HG03571 (cell line): ENCODE measurements at regions not wholly inside any gene's neighbourhood (a gene's known extent, or its start where the extent isn't known, plus 50 kb on each side); places are given as distances from the start of the nearest gene placed in this dataset.

Source experiments
- ATAC-seq: cut with Tn5 transposase; IDR thresholded peaks from one replicate; pipeline ENCODE4 v1.9.1; 2021; ENCODE audit not compliant: unreplicated experiment

DNA sequence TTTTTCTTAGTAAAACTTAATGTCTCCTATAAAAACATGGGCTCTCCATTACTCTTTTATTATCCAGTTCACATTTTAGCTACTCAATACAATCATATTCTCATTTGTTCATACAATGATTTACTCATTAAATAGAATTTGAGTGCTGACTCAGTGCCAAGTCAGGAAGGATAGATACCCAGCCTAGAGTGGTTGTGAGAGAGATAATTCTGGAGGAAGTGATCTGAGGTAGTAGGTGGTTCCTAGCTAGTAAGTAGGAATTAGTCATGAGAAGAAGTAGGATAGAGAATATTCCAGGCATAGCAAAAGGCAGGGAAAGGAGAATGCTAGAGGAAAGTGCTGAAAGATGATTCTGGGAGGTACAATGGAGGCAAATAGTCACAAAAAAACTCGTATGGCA lies 133.5 kb upstream of the MBL2 start:
- no peak for ATAC-seq

DNA sequence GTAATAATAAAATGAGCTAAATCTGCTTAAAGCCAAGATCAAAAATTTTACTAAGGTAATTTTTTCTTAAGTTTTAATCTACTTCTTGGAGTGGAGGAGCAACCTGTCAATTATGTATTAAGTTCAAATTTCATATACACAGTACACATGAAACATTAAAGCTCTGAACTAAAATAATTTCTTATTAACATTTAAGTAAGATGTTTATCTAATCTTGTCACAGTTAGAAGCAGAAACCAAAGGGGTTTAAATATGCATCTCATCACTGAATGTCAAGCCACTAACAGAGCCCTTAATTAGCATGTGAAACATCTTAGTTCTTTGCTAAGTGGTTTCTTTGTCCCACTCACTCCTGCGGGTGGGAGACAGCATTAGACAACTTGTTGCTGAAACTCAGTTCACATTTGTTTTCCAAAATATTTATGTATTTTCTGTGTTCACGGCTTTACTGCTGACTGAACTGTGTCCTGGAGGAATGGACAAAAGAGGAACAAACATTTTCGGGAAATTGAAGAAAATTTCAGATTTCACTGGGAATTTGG lies 130.9 kb upstream of the MBL2 start:
- ATAC-seq = no peak

DNA sequence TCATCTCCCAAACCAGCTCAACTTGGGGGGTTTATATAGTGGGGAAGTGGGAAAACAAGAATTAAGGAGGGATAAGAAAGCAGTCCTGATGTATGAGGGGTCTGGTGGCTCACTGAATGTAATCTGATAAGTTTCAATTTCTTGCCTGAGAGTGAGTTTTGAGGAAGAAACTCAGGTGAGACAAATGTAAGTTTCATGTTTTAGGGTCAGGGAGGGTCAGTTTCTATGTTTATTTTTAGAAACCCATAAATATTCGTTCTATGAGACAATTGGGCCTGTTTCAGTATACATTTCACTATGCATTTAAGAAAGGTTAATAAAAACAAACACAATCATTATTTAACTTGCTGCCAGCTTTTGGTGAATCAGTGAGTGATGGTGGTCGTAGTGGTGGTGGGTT lies 128.0 kb upstream of the MBL2 start:
- ATAC-seq = no peak

DNA sequence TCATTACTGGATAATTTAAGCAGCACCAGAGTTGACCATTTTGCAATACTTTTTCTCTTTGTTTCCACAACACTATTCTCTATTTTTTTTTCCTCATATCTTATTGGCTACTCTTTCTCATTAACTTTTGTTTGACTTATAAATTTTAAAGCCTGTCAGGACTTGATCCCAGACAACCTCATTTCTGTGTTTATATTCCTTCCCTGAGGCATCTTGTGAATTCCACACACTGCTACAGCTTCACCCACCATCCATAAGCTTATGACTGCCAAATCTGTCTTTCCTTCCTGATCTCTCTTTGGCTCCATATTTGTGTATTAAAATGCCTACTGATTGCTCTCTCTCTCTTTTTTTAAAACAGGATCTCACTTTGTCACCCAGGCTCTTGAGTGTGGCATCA lies 124.6 kb upstream of the MBL2 start:
- ATAC-seq = no peak

DNA sequence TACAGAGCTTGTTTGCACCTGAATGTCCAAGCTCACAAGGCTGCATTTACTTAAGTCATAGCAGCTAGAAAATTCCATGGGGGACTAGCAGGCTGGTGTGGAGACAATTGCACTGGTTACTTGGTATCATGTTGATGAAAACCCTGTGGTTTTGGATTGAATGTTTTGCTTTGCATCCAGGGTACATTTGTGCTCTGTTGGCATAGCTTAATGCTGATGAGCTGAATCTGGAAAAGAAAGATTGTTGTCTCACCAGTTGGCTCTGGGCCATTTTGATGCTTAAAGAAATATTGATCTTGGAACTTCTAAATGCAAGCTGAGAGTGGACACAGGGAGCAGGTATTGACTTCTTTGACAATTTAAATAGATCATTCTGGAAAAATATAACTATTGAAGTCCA lies 122.5 kb upstream of the MBL2 start:
- no peak for ATAC-seq

DNA sequence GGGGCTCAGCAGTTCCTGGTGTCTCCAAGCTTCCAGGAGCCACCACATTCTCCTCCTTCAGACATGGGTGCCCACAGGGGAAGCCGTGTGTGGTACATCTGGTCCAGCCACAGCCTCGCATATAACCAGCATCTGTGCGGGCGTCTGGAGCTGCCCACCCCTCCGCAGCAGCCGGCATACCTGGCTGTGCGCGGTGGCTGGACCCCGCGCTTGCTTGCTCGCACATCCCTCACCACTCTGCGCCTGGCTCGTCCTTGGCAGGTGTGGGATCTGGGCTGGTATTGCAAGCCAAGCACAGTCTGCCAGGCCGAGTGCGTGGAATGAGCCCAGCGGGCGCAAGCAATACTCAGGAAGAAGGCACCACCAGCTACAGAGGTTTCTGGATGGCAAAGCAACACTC lies 117.7 kb upstream of the MBL2 start:
- no peak for ATAC-seq

DNA sequence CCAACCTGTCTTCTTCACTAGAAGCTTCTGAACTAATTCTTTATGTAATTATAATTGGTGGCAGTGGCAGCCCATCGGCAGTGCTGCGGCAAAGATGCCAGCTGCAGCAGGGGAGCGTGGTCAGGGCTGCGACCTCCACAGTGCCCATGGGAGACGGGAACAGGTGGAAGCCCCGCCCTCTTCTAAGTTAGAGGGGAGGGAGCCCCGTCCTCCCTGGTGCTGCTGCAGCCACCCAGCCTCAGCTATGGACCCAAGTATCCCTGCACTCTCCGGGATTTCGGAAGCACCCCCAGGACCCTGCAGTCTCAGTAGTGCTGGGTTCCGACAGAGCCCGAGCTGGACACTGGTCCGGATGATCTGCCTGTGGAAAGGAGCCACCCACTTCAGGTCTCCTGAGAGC lies 117.0 kb upstream of the MBL2 start:
- ATAC-seq = no peak

DNA sequence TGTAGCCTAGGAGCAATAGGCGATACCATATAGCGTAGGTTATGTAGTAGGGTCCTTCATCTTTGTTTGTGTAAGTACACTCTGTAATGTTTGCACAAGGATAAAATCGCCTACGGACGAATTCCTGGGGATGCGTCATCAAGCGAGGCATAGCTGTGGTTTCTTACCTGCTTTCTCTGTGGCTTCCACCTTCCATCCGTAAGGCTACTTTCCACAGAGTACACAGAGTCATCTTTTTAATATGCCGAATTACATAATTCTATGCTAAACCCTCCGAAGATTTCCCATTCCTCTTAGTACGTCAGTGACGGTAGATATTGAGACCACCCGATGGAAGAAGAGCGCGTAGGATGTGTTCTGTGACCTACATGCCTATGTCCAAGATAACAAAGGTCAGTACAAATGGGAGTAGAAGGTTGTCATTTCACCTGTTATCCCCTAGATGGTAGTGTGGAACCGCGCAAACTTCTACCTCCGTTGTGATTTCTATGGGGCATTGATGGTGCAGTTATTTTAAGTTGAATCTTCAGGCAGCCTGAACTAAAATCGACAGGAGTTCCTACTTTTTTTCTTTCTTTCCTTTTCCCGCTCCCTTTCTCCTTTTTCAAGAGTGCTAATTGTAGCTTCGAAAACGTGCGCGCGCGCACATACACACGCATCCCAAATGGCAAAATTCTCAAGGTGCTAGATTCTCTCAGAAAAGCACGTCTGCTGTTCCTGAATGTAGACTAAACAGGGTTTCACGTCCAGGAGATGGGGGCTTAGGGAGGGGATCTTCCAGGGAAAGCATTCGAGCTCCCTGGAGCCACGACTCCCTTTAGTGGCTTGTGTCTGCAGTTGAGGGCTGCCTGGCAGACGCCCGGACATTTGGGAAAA lies 111.7 kb upstream of the MBL2 start:
- ATAC-seq = peak; percentile 97

DNA sequence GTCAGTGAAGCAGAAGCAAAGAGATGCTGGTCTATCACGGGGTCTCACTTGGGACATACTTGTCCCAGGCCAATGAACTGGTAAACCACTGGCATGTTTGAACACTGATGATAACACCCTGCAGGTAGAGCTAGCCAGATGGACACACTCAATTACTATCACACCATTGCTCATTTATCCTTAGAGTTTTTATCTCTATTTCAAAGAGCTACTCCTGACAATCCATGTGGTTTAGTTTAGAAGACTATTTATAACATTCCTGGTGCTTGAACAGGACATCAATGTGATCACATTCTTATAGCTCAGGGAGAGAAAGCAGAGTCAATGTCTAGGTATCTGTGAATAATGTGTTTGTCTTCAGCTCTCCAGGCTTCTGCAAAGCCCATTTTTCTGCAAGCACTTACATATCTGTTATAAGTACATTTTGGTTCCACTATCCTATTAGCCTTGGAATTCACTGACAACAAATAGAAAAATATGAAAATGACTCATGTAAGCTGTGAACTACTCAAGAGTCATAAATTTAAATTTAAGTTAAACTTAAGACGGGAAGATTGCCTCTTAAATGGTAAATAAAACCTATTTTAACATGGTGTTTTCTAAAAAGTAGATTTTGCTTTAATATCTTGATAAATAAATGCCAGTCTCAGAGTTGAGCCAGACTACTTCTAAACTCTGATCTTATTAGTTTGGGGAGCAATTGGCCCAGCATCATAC lies 106.7 kb upstream of the MBL2 start:
- ATAC-seq = no peak

DNA sequence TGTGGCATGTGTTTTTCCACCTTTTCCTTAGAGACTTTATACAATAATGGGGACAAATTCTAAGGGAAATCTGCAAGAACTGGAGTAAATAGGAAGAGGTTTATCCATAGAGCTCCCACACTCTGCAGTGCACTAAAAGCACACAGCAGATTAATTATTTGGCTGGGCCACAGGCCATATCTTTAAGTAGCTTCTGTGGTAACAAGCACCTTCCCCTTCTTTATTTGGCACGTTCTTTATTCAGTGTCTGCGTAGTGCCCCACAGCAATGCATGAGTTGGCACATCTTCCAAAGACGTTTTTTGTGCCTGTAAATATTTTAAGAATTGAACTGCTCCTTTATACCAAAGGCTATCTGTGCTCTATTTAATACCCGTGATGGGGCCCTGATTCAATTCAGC lies 104.9 kb upstream of the MBL2 start:
- no peak for ATAC-seq

DNA sequence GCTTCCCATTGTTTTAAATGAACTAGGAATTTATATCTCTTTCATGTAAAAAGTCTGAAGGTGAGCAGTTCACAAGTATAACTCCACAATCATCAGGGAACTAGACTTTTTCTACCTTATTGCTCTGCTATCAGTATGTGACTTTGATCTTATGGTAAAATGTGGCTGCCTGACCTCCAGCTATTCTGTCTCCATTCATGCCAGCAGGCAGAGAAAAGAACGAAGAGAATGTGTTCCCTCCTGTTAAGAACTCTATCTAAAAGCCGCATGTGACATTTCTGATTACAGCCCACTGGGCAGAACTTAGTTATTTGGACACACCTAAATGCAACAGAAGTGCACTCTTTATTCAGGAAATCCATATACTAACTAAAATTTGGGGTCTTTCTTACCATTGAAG lies 102.8 kb upstream of the MBL2 start:
- ATAC-seq = no peak

DNA sequence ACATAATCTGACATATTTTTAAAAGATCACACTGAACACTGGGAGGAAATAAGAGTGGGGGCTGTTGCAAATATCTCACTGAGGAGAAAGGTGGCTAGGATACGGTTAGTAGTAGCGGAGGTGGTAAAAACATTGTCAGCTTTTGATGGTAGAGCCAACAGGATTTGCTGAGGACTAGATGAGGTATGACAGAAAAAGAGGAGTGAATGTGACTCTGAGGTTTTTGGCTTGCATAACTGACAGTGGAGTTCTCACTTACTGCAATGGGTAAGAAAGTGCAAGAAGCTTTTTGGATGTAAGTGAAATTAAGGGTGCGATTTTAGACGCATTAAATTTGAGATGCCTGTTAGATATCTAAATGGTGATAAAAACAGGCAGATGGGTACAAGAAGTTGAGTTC lies 102.0 kb upstream of the MBL2 start:
- ATAC-seq = no peak

DNA sequence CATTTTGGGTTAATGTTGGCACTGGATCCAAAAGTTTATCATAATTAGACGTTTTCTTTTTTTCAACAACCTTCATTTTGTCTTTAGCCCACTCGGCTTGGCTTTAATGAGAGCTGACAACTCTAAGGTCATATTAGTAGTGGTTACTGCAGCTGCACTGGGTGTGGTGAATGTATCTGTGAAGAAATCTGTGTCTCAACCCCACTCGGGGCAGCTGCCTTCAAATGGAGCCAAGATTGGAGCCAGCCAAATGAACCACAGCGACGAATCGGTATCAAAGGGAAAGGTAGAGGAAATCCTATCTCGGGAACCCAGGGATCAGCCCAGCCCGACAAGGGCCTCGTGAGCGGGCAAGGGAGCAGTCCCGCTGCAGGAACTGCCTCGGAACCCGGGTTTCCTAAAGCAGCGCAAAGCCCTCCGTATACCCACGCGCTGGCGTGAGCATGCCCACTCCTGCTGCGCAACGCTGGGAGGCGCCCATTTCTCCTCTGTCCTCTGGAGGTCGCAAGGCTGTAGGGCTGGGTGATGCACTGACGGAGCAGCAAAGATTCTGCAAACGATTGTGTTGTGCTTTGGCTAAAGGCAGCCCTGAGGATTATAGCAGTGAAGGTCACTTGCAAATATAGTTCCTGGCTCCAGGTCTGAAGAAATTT lies 98.7 kb upstream of the MBL2 start:
- ATAC-seq = no peak

DNA sequence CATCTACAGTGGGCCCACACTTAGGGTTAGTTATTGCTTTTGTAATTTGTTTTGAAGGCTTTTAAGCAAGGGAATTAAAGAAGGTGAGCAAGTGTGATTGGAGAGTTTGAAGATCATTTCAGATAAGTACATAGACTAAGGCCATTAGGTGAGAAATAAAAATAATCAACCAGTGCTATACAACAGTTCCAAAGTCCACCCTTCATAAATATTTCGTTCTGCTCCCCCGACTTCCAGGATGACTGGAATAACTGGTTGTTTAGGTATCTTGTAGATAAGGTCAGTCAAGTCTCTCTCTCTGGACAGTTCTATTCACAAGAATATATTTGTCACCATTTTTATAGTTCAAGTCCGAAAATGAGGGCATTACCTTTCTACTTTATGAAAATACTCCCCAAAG lies 98.0 kb upstream of the MBL2 start:
- no peak for ATAC-seq

DNA sequence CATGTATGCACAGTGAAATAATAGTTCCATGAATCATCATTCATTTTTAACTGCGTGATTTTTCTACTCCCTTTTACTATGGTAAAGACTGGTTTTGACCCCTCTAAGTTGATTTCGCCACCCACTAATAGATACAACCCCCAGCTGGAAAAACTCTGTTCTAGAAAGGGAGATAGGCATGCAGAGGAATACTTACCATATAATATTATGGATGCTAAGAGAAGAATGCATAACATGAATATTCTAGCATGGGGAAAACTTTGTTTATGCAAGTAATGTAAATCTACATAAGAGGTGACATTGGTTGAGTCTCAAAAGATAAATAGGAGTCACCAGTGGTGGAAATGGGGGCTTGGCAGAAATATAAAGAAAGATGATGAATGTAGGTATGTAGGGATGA lies 97.3 kb upstream of the MBL2 start:
- no peak for ATAC-seq

DNA sequence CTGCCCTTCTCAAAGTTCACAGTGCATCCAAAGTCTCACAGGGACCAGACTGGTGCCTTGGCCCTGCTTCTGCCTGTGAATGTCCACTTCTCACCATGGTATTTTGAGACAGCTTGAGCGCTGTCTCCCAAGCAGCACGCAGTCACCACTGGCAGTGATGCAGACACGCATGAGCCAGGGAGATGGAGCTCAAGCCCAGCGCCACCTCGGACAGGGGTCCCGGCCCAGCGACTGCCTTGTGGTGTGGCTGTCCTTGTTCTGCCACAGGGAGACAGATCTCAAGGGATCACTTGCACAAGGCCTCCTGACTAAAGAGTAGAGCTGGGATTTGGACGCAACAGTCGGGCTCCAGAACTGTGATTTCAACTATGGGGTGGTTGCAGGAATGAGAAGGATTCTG lies 92.6 kb upstream of the MBL2 start:
- ATAC-seq = no peak

DNA sequence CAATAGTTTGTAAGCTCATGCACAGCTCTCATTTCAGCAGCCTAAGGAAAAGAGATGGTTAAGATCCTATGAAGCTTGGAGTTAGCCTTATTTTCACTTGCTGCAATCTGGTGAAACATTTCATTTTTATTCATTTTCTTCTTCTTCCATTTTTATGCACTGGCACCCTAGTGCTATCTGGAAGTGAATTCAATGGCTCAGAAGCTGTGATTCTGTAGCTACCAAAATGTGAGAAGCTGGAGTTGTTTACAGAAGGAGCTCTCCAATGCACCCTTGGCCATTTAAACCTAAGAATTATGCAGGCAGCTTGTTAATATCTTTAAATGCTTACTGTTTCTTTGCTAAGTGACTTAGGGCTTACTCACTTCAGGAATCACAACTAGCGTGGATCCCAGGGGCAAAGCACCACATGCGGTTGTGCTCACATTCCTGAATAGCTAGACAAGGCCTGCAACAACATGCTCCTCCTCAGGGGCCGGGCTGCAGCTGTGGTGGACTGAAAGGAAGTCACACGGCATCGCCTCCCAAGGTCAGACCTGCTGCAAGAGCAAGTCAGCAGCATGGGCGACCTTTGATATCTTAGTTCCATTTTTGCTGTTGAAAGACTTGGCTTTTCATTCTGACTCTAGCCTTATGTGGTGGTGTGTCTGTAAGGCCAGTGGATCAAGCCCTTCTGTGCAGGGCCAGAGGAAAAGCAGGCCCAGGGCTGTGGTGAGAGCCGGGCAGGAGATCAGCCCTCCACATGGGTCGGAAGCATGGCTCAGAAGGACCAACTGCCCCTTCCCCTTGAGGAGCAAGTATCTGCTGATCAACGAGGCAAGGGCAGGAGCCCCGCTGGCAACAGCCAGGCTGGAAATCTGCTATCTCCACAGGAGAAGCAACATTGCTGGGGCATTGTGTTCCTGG lies 91.9 kb upstream of the MBL2 start:
- no peak for ATAC-seq

DNA sequence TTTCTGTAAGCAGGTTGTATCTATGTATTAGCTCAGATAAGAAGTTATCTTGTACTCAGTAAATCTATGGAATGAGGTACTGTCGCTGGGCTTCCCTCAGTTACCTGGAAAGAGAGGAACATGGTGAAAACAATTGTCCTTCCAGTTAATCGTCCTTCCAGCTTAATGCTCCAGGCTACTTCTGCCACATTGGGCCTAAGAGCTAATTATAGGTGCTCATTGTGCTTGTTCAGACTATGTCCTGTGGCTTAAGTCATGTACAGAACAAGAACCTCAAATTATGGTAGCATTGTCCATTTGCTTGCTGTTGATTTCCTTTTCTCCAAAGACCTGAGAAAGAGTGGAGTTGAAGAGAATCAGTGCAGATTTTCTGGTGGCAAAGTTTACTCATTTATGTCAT lies 86.1 kb upstream of the MBL2 start:
- ATAC-seq = no peak

DNA sequence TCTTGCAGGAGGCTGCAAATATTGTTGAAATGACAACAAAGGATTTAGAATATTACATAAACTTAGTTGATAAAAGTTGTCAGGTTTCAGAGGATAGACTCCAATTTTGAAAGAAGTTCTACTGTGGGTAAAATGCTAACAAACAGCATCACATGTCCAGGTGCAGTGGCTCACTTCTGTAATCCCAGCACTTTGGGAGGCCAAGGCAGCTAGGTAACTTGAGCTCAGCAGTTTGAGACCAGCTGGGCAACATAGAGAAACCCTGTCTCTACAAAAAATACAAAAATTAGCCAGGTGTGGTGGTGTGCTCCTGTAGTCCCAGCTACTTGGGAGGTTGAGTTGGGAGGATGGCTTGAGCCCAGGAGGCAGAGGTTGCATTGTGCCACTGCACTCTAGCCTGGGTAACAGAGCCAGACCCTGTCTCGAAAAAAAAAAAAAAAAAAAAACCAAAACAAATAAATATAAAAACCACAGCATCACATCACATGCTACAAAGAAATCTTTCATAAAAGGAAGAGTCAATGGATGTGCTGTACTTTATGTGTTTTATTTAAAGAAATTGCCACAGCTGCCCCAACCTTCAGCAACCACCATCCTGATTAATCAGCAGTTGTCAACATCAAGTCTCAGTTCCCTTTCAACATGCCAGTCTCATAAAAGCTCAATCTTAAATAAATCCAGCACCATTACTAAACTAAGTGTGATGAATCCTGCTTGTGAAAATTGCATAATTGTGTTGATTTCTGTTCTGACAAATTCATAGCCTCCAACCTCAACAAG lies 83.2 kb upstream of the MBL2 start:
- no peak for ATAC-seq

DNA sequence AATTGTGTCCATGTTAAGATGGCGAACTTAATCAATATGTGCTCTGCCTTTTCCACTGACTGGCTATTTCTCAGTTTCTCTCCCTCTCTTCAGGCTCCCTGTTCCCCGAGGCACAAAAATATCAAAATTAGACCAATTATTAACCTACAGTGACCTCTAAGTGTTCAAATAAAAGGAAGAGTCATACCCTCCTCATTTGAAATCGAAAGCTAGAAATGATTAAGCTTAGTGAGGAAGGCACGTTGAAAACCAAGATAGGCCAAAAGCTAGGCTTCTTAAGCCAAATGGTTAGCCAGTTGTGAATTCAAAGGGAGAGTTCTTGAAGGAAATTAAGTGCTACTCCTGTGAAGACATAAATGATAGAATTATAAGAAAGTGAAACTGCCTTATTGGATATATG lies 81.1 kb upstream of the MBL2 start:
- peak; percentile 64 for ATAC-seq
